ENCODE measurements at regions not wholly inside any gene's neighbourhood (a gene's known extent, or its start where the extent isn't known, plus 50 kb on each side); places are given as distances from the start of the nearest gene placed in this dataset.

DNA sequence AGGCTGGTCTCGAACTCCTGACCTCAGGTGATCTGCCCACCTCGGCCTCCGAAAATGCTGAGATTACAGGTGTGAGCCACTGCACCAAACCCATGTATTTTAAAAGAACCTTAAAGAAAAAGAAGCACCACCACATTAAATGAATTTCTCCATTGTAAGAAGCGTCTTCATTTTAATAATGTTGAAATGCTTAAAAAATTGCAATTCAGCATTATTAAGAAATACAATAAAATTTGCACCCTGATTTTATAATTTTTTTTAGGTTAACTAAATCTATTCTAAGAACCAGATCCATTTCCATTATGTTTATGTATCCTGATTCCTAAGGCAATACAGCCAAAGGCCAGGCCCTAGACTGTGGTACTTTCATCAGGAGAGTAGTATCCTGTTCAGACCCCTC, 167.2 kb downstream of the BTC start:
- Histone ChIP-seq H3K9me3 (no peaks in the 10 kb centered on the region), H3K27ac (no peak overlapping the region), H3K4me1 (peaks cover 0 to 23% (median 7%) of the 10 kb centered on the region in 3 donors), H3K4me3 (no peak overlapping the region), H3K36me3 (no peaks in the 10 kb centered on the region), H3K27me3 (no peaks in the 10 kb centered on the region)
- TF ChIP-seq, protein P1, sequence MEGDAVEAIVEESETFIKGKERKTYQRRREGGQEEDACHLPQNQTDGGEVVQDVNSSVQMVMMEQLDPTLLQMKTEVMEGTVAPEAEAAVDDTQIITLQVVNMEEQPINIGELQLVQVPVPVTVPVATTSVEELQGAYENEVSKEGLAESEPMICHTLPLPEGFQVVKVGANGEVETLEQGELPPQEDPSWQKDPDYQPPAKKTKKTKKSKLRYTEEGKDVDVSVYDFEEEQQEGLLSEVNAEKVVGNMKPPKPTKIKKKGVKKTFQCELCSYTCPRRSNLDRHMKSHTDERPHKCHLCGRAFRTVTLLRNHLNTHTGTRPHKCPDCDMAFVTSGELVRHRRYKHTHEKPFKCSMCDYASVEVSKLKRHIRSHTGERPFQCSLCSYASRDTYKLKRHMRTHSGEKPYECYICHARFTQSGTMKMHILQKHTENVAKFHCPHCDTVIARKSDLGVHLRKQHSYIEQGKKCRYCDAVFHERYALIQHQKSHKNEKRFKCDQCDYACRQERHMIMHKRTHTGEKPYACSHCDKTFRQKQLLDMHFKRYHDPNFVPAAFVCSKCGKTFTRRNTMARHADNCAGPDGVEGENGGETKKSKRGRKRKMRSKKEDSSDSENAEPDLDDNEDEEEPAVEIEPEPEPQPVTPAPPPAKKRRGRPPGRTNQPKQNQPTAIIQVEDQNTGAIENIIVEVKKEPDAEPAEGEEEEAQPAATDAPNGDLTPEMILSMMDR (IDR thresholded peaks at IDR 0.05), result no peak
- TF ChIP-seq POLR2A (IDR thresholded peaks at IDR 0.05), result no peak
- intact Hi-C loops (cut with DNase I), result no loop called here
- no peak for DNase-seq
- 76 to 90% methylated on average over 4 of the region's 4 CpGs for WGBS, 2 donors

DNA sequence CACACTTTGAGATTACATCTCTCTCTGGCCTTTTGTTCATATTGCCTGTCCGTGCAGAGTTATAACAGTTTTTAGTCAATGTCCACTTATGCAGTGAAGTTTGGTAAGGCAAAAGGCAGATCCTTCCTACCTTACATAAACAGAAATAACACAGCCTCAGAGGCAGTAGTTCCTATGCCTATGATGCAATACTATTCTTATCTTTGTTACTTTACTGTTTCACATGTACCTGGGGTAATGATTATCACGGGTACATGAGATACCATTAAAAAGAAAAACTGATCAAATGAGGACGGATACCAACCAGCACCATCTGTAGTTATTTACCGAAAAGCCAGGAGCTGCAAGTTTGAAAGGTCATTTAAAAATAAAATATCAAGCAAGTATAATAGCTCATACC, 166.8 kb downstream of the BTC start:
- peaks cover 0 to 27% (median 8%) of the 10 kb centered on the region in 3 donors for H3K4me1 ChIP-seq
- WGBS, 2 donors, result 73 to 83% methylated on average over 4 of the region's 4 CpGs
- intact Hi-C loops (cut with DNase I), result no loop called here
- TF ChIP-seq POLR2A (IDR thresholded peaks at IDR 0.05), result no peak
- TF ChIP-seq, protein P1 (IDR thresholded peaks at IDR 0.05), result no peak
- DNase-seq, result no peak
- H3K27me3 ChIP-seq, result no peaks in the 10 kb centered on the region
- H3K27ac ChIP-seq, result no peak overlapping the region
- H3K9me3 ChIP-seq, result no peaks in the 10 kb centered on the region
- no peak overlapping the region for H3K4me3 ChIP-seq
- no peaks in the 10 kb centered on the region for H3K36me3 ChIP-seq

- Histone ChIP-seq H3K4me3 (no peak overlapping the region), H3K4me1 (peaks cover 0 to 41% (median 15%) of the 10 kb centered on the region in 3 donors), H3K27ac (no peak overlapping the region), H3K27me3 (no peaks in the 10 kb centered on the region), H3K36me3 (no peaks in the 10 kb centered on the region), H3K9me3 (no peaks in the 10 kb centered on the region)
- TF ChIP-seq, protein P1 (IDR thresholded peaks at IDR 0.05), result no peak
- no peak for TF ChIP-seq POLR2A (IDR thresholded peaks at IDR 0.05)
- 66 to 71% methylated on average over 6 of the region's 6 CpGs for WGBS, 2 donors
- intact Hi-C loops (cut with DNase I), result no loop called here
- DNase-seq, result no peak
Measured at GRCh38 chr4:74628852-74629620, 165.3 kb downstream of the BTC start.

GRCh38 chr4:74630551-74630950, 163.8 kb downstream of the BTC start:
- intact Hi-C loops (cut with DNase I), result no loop called here
- DNase-seq, result no peak
- no peak for TF ChIP-seq POLR2A (IDR thresholded peaks at IDR 0.05)
- TF ChIP-seq, protein P1 (IDR thresholded peaks at IDR 0.05), result no peak

GRCh38 chr4:74631338-74631737, 163.0 kb downstream of the BTC start:
- DNase-seq, result no peak
- H3K4me3 ChIP-seq, result no peak overlapping the region
- no peaks in the 10 kb centered on the region for H3K36me3 ChIP-seq
- 54 to 59% methylated on average over 2 of the region's 2 CpGs for WGBS, 2 donors
- TF ChIP-seq, protein P1 (IDR thresholded peaks at IDR 0.05), result no peak
- no peak for TF ChIP-seq POLR2A (IDR thresholded peaks at IDR 0.05)
- H3K27ac ChIP-seq, result no peak overlapping the region
- H3K27me3 ChIP-seq, result no peaks in the 10 kb centered on the region
- H3K4me1 ChIP-seq, result peaks cover 3 to 35% (median 11%) of the 10 kb centered on the region in 3 donors
- intact Hi-C loops (cut with DNase I), result no loop called here
- H3K9me3 ChIP-seq, result no peaks in the 10 kb centered on the region

More at GRCh38 chr4:74630551-74630950, 163.8 kb downstream of the BTC start:
- Histone ChIP-seq H3K4me3 (no peak overlapping the region), H3K27me3 (no peaks in the 10 kb centered on the region), H3K27ac (no peak overlapping the region), H3K9me3 (no peaks in the 10 kb centered on the region), H3K36me3 (no peaks in the 10 kb centered on the region), H3K4me1 (peaks cover 3 to 35% (median 11%) of the 10 kb centered on the region in 3 donors)
- WGBS, 2 donors, result 94 to 95% methylated on average over 2 to 3 of the region's 3 CpGs
